H1 (cell line): ENCODE measurements at regions not wholly inside any gene's neighbourhood (a gene's known extent, or its start where the extent isn't known, plus 50 kb on each side); places are given as distances from the start of the nearest gene placed in this dataset.

ENCODE experiments used
- CREB1 ChIP-seq: IDR thresholded peaks from 2 replicates; pipeline ENCODE4 v1.6.1; 2012; ENCODE audit warnings: inconsistent platforms
- EZH2 ChIP-seq: fragments of 200-600 bp; sonication (generic); IDR thresholded peaks from 2 replicates; pipeline ENCODE4 v1.7.1; 2012; ENCODE audit warnings: low read depth, mild to moderate bottlenecking, moderate library complexity, low read length, inconsistent platforms; ENCODE audit not compliant: severe bottlenecking
- GABPA ChIP-seq: IDR thresholded peaks from 2 replicates; pipeline ENCODE4 v1.6.1; 2011; ENCODE audit warnings: mild to moderate bottlenecking, low read length, moderate library complexity, borderline replicate concordance; ENCODE audit not compliant: insufficient read depth
- HDAC6 ChIP-seq: IDR thresholded peaks from one replicate; pipeline ENCODE4 v1.7.1; 2012; ENCODE audit warnings: low read depth, mild to moderate bottlenecking, inconsistent platforms, low read length, moderate library complexity
- KDM1A ChIP-seq: fragments of 200-600, 300-600 bp; sonication (generic); IDR thresholded peaks from 2 replicates; pipeline ENCODE4 v1.7.1; 2016; ENCODE audit warnings: mild to moderate bottlenecking, low read length, borderline replicate concordance
- NANOG ChIP-seq: IDR thresholded peaks from 2 replicates; pipeline ENCODE4 v1.6.1; 2011; ENCODE audit warnings: low read length, low read depth, mild to moderate bottlenecking, inconsistent platforms; ENCODE audit not compliant: insufficient read depth, poor library complexity, severe bottlenecking
- NRF1 ChIP-seq: IDR thresholded peaks from 2 replicates; pipeline ENCODE4 v1.6.1; 2011; ENCODE audit warnings: mild to moderate bottlenecking, low read depth, low read length, improper control_type of control experiment
- POLR2A ChIP-seq, 2 experiments: IDR thresholded peaks; 1 replicate in 1 of 2; 2 replicates in 1 of 2; pipeline ENCODE4 v1.6.1; 2011; ENCODE audit warnings: low read depth in 2 of 2, low read length in 2 of 2, mild to moderate bottlenecking in 2 of 2; ENCODE audit errors: control extremely low read depth in 1 of 2
- POLR2AphosphoS5 ChIP-seq: IDR thresholded peaks from 2 replicates; pipeline ENCODE4 v1.6.1; 2011; ENCODE audit warnings: low read depth, low read length
- RNF2 ChIP-seq: fragments of 200-900, 300-1000 bp; sonication (generic); IDR thresholded peaks from 2 replicates; pipeline ENCODE4 v1.7.1; 2016; ENCODE audit warnings: borderline replicate concordance, low read depth, mild to moderate bottlenecking, antibody characterized with exemption, low read length; ENCODE audit not compliant: poor library complexity, severe bottlenecking; ENCODE audit errors: missing control alignments
- TF ChIP-seq, protein P1 (sequence below), 3 experiments: IDR thresholded peaks; 1 replicate in 2 of 3; 2 replicates in 1 of 3; pipeline versions ENCODE4 v1.5.1 to v1.6.1; 2011; ENCODE audit warnings: low read length in 3 of 3, mild to moderate bottlenecking in 3 of 3, inconsistent platforms in 2 of 3, low read depth in 1 of 3, moderate library complexity in 1 of 3; ENCODE audit not compliant: insufficient read depth in 1 of 3; ENCODE audit errors: control extremely low read depth in 1 of 3
- TF ChIP-seq, protein P2 (sequence below): IDR thresholded peaks from 2 replicates; pipeline ENCODE4 v1.6.1; 2012; ENCODE audit warnings: inconsistent platforms
- TF ChIP-seq, protein P3 (sequence below): IDR thresholded peaks from 2 replicates; pipeline ENCODE4 v1.6.1; 2012; ENCODE audit warnings: inconsistent platforms

DNA sequence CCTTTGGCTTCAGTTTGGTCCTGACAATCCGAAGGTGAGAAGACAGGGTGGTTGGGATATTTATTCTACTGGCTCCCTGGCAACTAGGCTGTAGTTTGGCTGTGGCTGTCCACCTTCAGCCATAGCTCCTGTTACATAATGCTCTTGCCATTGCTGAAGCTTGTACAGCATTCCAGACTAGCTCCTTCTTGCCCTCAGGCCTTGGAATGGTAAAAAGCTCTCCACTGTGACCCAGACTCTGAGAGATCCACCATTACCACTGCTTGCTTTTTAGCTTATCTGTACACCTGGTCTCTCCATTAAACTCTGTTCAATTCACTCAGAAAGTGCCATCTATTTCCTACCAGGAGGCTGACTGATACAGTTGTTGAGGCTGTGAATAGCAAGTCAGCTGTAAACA lies 231.8 kb upstream of the MON1B start:
- TF ChIP-seq POLR2AphosphoS5 (no peak), GABPA (no peak), NANOG (no peak), NRF1 (no peak), KDM1A (no peak), HDAC6 (no peak), EZH2 (no peak), POLR2A (IDR thresholded peaks at IDR 0.05; ENCODE audit: control extremely low read depth in 1 of 2, low read depth in 2 of 2, low read length in 2 of 2) (no peak), RNF2 (no peak), CREB1 (no peak)
- TF ChIP-seq, protein P1, sequence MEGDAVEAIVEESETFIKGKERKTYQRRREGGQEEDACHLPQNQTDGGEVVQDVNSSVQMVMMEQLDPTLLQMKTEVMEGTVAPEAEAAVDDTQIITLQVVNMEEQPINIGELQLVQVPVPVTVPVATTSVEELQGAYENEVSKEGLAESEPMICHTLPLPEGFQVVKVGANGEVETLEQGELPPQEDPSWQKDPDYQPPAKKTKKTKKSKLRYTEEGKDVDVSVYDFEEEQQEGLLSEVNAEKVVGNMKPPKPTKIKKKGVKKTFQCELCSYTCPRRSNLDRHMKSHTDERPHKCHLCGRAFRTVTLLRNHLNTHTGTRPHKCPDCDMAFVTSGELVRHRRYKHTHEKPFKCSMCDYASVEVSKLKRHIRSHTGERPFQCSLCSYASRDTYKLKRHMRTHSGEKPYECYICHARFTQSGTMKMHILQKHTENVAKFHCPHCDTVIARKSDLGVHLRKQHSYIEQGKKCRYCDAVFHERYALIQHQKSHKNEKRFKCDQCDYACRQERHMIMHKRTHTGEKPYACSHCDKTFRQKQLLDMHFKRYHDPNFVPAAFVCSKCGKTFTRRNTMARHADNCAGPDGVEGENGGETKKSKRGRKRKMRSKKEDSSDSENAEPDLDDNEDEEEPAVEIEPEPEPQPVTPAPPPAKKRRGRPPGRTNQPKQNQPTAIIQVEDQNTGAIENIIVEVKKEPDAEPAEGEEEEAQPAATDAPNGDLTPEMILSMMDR (IDR thresholded peaks at IDR 0.05; ENCODE audit: control extremely low read depth in 1 of 3, insufficient read depth in 1 of 3, low read depth in 1 of 3, low read length in 3 of 3) = no peak
- TF ChIP-seq, protein P2, sequence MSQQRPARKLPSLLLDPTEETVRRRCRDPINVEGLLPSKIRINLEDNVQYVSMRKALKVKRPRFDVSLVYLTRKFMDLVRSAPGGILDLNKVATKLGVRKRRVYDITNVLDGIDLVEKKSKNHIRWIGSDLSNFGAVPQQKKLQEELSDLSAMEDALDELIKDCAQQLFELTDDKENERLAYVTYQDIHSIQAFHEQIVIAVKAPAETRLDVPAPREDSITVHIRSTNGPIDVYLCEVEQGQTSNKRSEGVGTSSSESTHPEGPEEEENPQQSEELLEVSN = no peak
- TF ChIP-seq, protein P3, sequence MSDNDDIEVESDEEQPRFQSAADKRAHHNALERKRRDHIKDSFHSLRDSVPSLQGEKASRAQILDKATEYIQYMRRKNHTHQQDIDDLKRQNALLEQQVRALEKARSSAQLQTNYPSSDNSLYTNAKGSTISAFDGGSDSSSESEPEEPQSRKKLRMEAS = no peak
